ENCODE measurements at regions not wholly inside any gene's neighbourhood (a gene's known extent, or its start where the extent isn't known, plus 50 kb on each side); places are given as distances from the start of the nearest gene placed in this dataset.
"Not testable (repeated sequence)": the region's sequence is repeated elsewhere in the genome, so short reads cannot be mapped to it uniquely, and the experiment has no call there.

GRCh38 chr10:2882628-2883027 lies 184.7 kb upstream of the PFKP start:
- H4K20me1 ChIP-seq (ENCODE audit: insufficient read depth, poor library complexity, severe bottlenecking): no peaks in the 10 kb centered on the region
- no peaks in the 10 kb centered on the region for H3K9me3 ChIP-seq (ENCODE audit: low read depth)
- no peaks in the 10 kb centered on the region for H3K9me2 ChIP-seq (replicated peaks; ENCODE audit: insufficient read depth)
- H3K79me2 ChIP-seq: no peaks in the 10 kb centered on the region
- H3K36me3 ChIP-seq (replicated peaks; ENCODE audit: insufficient read depth, low read depth): no peaks in the 10 kb centered on the region
- H3K27me3 ChIP-seq: no peaks in the 10 kb centered on the region
- no peak overlapping the region for H3K27ac ChIP-seq
- H3K4me1 ChIP-seq (ENCODE audit: insufficient read depth): no peaks in the 10 kb centered on the region
- H3K4me2 ChIP-seq: no peak overlapping the region
- H3K4me3 ChIP-seq: no peak overlapping the region
- no peak for TF ChIP-seq EZH2phosphoT487 (IDR thresholded peaks at IDR 0.05; ENCODE audit: low read depth, severe bottlenecking, unreplicated experiment)
- DNase-seq (ENCODE audit: low spot score): no peak
- H2AFZ ChIP-seq: no peak overlapping the region
- 84% methylated on average over 9 of the region's 9 CpGs for WGBS (ENCODE audit: low lambda C conversion rate, missing lambda C conversion rate)

- no peaks in the 10 kb centered on the region for H3K9me3 ChIP-seq (ENCODE audit: low read depth)
- H3K4me3 ChIP-seq: no peak overlapping the region
- H3K4me2 ChIP-seq: no peak overlapping the region
- H3K4me1 ChIP-seq (ENCODE audit: insufficient read depth): no peaks in the 10 kb centered on the region
- H3K79me2 ChIP-seq: no peaks in the 10 kb centered on the region
- no peak for DNase-seq (ENCODE audit: low spot score)
- H3K9me2 ChIP-seq (replicated peaks; ENCODE audit: insufficient read depth): no peaks in the 10 kb centered on the region
- no peak overlapping the region for H2AFZ ChIP-seq
- no peak for TF ChIP-seq EZH2 (IDR thresholded peaks at IDR 0.05; ENCODE audit: borderline replicate concordance)
- H3K27me3 ChIP-seq: no peaks in the 10 kb centered on the region
- no peaks in the 10 kb centered on the region for H4K20me1 ChIP-seq (ENCODE audit: insufficient read depth, poor library complexity, severe bottlenecking)
- no peak overlapping the region for H3K27ac ChIP-seq
- no peaks in the 10 kb centered on the region for H3K36me3 ChIP-seq (replicated peaks; ENCODE audit: insufficient read depth, low read depth)
- 72% methylated on average over 6 of the region's 6 CpGs for WGBS (ENCODE audit: low lambda C conversion rate, missing lambda C conversion rate)
Measured at GRCh38 chr10:2881720-2882620, 185.4 kb upstream of the PFKP start.

GRCh38 chr10:2880050-2880449 lies 187.3 kb upstream of the PFKP start:
- H3K4me2 ChIP-seq; H4K20me1 ChIP-seq (ENCODE audit: insufficient read depth, poor library complexity, severe bottlenecking); H3K9me2 ChIP-seq (replicated peaks; ENCODE audit: insufficient read depth); H2AFZ ChIP-seq; H3K79me2 ChIP-seq; H3K9me3 ChIP-seq (ENCODE audit: low read depth); H3K27ac ChIP-seq; H3K4me3 ChIP-seq; H3K4me1 ChIP-seq (ENCODE audit: insufficient read depth); H3K27me3 ChIP-seq; DNase-seq (ENCODE audit: low spot score); H3K36me3 ChIP-seq (replicated peaks; ENCODE audit: insufficient read depth, low read depth): not testable (repeated sequence)
- WGBS (ENCODE audit: low lambda C conversion rate, missing lambda C conversion rate): 86% methylated on average over 2 of the region's 2 CpGs

- Histone ChIP-seq H4K20me1 (ENCODE audit: insufficient read depth, poor library complexity, severe bottlenecking) (no peaks in the 10 kb centered on the region), H3K27ac (no peak overlapping the region), H3K4me2 (no peak overlapping the region), H3K9me2 (replicated peaks; ENCODE audit: insufficient read depth) (no peaks in the 10 kb centered on the region), H3K27me3 (no peaks in the 10 kb centered on the region), H3K4me1 (ENCODE audit: insufficient read depth) (no peaks in the 10 kb centered on the region), H3K9me3 (ENCODE audit: low read depth) (no peaks in the 10 kb centered on the region), H2AFZ (no peak overlapping the region), H3K36me3 (replicated peaks; ENCODE audit: insufficient read depth, low read depth) (no peaks in the 10 kb centered on the region), H3K4me3 (no peak overlapping the region), H3K79me2 (no peaks in the 10 kb centered on the region)
- TF ChIP-seq EZH2phosphoT487 (IDR thresholded peaks at IDR 0.05; ENCODE audit: low read depth, severe bottlenecking, unreplicated experiment) (no peak), CTCF (IDR thresholded peaks at IDR 0.05; ENCODE audit: poor library complexity) (no peak), EZH2 (IDR thresholded peaks at IDR 0.05; ENCODE audit: borderline replicate concordance) (no peak)
- DNase-seq (ENCODE audit: low spot score): no peak
- 81% methylated on average over 8 of the region's 8 CpGs for WGBS (ENCODE audit: low lambda C conversion rate, missing lambda C conversion rate)
Measured at GRCh38 chr10:2878818-2879217, 188.5 kb upstream of the PFKP start.

GRCh38 chr10:2876032-2876431 lies 191.3 kb upstream of the PFKP start:
- H3K4me1 ChIP-seq (ENCODE audit: insufficient read depth): no peaks in the 10 kb centered on the region
- no peak overlapping the region for H3K27ac ChIP-seq
- TF ChIP-seq CTCF (IDR thresholded peaks at IDR 0.05; ENCODE audit: poor library complexity) (no peak), EZH2 (IDR thresholded peaks at IDR 0.05; ENCODE audit: borderline replicate concordance) (no peak), EZH2phosphoT487 (IDR thresholded peaks at IDR 0.05; ENCODE audit: low read depth, severe bottlenecking, unreplicated experiment) (no peak)
- no peak overlapping the region for H2AFZ ChIP-seq
- H3K79me2 ChIP-seq: no peaks in the 10 kb centered on the region
- no peaks in the 10 kb centered on the region for H3K36me3 ChIP-seq (replicated peaks; ENCODE audit: insufficient read depth, low read depth)
- no peak overlapping the region for H3K4me3 ChIP-seq
- no peaks in the 10 kb centered on the region for H3K9me2 ChIP-seq (replicated peaks; ENCODE audit: insufficient read depth)
- WGBS (ENCODE audit: low lambda C conversion rate, missing lambda C conversion rate): 79% methylated on average over 2 of the region's 2 CpGs
- H3K9me3 ChIP-seq (ENCODE audit: low read depth): no peaks in the 10 kb centered on the region
- no peak for DNase-seq (ENCODE audit: low spot score)
- no peak overlapping the region for H3K4me2 ChIP-seq
- H4K20me1 ChIP-seq (ENCODE audit: insufficient read depth, poor library complexity, severe bottlenecking): no peaks in the 10 kb centered on the region
- H3K27me3 ChIP-seq: no peaks in the 10 kb centered on the region
